Activated naive CD4-positive, alpha-beta T cell treated with anti-CD3 and anti-CD28 coated beads, Interleukin-2, amount 50 U/mL, for 24 hours (primary cell): ENCODE measurements at regions not wholly inside any gene's neighbourhood (a gene's known extent, or its start where the extent isn't known, plus 50 kb on each side); places are given as distances from the start of the nearest gene placed in this dataset.

ENCODE experiments used
- H3K27ac Mint-ChIP-seq: one replicate; pipeline ENCODE4 v1.8.0; 2021; ENCODE audit warnings: mild to moderate bottlenecking, mixed read lengths
- H3K27me3 Mint-ChIP-seq: one replicate; pipeline ENCODE4 v1.8.0; 2021; ENCODE audit warnings: mixed read lengths
- H3K36me3 Mint-ChIP-seq: one replicate; pipeline ENCODE4 v1.8.0; 2021; ENCODE audit warnings: mixed read lengths
- H3K4me1 Mint-ChIP-seq: one replicate; pipeline ENCODE4 v1.8.0; 2021; ENCODE audit warnings: mixed read lengths
- H3K4me3 Mint-ChIP-seq: one replicate; pipeline ENCODE4 v1.8.0; 2021; ENCODE audit warnings: mild to moderate bottlenecking, mixed read lengths
- H3K9me3 Mint-ChIP-seq: one replicate; pipeline ENCODE4 v1.8.0; 2021; ENCODE audit warnings: mixed read lengths

DNA sequence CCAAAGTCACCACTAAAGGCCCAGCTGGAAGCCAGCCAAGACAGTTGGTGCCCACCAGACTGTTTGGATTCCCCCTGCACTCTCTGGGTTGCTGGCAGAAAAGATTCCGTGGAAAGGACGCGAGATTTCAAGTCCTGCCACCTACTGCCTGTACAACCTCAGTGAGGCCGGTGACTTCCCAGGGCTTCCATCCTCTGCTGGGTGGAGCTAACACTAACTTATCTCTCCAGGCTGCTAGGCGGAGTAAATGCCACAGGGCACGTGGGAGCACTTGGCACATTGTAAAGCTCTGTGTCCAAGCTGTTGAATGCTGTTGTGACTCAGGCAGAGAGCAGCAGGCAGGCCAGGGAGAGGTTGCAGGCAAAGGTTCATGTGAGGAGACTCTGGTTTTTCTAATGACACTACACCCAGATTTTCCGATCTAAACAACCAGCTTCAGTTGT, 50.9 kb upstream of the CDON start:
- no peak overlapping the region for H3K27ac Mint-ChIP-seq
- no peaks in the 10 kb centered on the region for H3K4me1 Mint-ChIP-seq
- no peaks in the 10 kb centered on the region for H3K9me3 Mint-ChIP-seq
- H3K4me3 Mint-ChIP-seq: no peak overlapping the region
- H3K27me3 Mint-ChIP-seq: no peaks in the 10 kb centered on the region
- no peaks in the 10 kb centered on the region for H3K36me3 Mint-ChIP-seq

- no peaks in the 10 kb centered on the region for H3K9me3 Mint-ChIP-seq
- no peaks in the 10 kb centered on the region for H3K4me1 Mint-ChIP-seq
- H3K36me3 Mint-ChIP-seq: no peaks in the 10 kb centered on the region
- H3K27ac Mint-ChIP-seq: no peak overlapping the region
- H3K27me3 Mint-ChIP-seq: no peaks in the 10 kb centered on the region
- no peak overlapping the region for H3K4me3 Mint-ChIP-seq
These were observed 50.3 kb upstream of the CDON start for GRCh38 chr11:126113012-126113411.

DNA sequence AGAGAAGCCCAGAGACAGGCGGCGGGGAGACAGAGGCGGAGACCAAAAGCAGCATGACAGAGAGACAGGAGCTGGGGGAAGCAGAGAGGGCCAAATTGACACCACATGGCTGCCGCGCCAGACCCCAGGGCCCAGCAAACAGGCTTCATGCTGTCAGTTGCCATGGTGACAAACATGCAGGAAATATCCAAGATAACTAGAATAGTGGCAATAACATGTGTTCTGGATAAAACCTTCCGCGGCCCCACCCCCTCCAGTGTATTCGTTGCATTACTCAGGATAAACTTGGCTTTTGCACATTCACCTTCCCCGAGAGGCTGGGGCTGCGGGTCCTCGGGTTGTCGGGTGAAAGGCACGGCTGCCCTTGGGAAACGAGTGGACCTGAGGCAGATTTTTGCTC, 49.9 kb upstream of the CDON start:
- H3K27ac Mint-ChIP-seq: no peak overlapping the region
- H3K9me3 Mint-ChIP-seq: no peaks in the 10 kb centered on the region
- no peaks in the 10 kb centered on the region for H3K4me1 Mint-ChIP-seq
- H3K36me3 Mint-ChIP-seq: no peaks in the 10 kb centered on the region
- H3K4me3 Mint-ChIP-seq: no peak overlapping the region
- H3K27me3 Mint-ChIP-seq: no peaks in the 10 kb centered on the region
